ENCODE measurements at regions not wholly inside any gene's neighbourhood (a gene's known extent, or its start where the extent isn't known, plus 50 kb on each side); places are given as distances from the start of the nearest gene placed in this dataset.

DNA sequence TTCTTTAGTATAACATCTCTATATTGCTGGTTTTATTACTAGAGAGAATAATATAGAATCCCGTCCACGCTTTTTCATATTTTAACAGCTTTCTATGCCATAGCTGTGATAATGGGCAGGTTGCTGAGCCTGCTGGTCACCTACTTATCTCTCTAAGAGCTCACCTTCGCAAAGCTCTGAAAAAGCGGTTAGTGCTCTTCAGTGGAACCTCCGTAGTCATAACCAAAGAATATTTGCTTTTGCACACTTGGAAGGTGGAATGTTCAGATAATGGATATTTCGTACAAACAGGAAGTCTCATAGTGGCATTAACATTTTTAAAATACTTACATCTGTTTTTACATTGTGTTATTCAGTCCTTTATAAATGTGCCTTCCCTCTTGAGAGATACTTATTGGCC, 388.9 kb upstream of the ANO3 start:
- TF ChIP-seq CTCF (IDR thresholded peaks at IDR 0.05; ENCODE audit: low read depth, low read length): no peak
- TF ChIP-seq EZH2phosphoT487 (IDR thresholded peaks at IDR 0.05; ENCODE audit: low read depth): no peak

DNA sequence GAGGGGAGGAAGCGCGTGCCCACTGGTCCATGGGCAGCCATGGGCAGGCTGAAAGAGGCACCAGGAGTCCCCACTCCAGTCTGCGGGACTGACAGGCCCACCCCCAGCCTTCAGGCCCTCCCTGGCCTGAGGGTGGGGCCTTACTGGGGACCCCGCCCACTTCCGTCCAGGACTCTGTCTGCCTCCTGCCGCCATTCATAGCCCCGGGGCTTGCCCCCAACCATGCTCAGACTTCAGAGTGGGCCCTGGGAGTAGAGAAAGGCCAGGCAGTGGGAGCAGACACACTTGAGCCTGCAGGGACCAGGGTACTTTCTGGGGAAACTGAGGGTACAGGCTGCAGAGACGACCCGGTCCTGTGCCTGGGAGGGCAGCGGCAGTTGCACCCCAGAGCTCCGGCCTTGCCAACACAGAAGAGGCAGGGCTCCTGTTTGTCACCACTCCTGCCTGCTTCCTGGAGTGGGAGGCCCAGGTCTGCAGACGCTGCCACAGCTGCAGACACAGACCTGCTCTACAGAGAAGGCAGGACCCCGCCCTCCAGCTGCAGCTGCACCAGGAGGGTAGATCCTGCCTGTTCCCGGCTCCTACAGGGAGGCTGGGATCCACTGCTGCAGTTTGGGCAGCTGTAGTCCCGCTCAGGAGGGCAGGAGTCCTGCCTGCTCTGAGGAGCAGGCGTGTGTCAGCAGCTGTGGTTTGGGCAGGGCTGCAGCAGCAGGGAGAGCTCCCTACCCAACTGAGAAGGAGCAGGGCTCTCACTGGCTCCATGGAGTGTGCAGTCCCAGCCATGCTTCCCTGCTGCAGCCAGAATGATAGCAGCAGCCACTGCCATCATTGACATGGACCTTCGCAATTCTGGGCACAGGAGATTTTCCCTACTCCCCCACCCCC, 387.9 kb upstream of the ANO3 start:
- Histone ChIP-seq H3K9ac (ENCODE audit: low read length) (no peak overlapping the region), H3K27me3 (ENCODE audit: low read depth, low read length) (no peaks in the 10 kb centered on the region), H3K9me3 (ENCODE audit: insufficient read depth, low read length) (no peaks in the 10 kb centered on the region), H2AFZ (ENCODE audit: low read depth, low read length) (no peak overlapping the region), H3K4me1 (ENCODE audit: low read length) (no peaks in the 10 kb centered on the region), H3K79me2 (ENCODE audit: low read length) (no peaks in the 10 kb centered on the region), H3K27ac (ENCODE audit: low read length) (no peak overlapping the region), H4K20me1 (ENCODE audit: insufficient read depth, low read length) (no peaks in the 10 kb centered on the region), H3K4me3 (ENCODE audit: low read length) (no peak overlapping the region), H3K4me2 (ENCODE audit: low read length) (no peak overlapping the region), H3K36me3 (replicated peaks; ENCODE audit: low read depth, low read length) (no peaks in the 10 kb centered on the region)
- TF ChIP-seq CTCF (IDR thresholded peaks at IDR 0.05; ENCODE audit: low read depth, low read length) (no peak), EZH2phosphoT487 (IDR thresholded peaks at IDR 0.05; ENCODE audit: low read depth) (no peak)

More for the DNA sequence above, 388.9 kb upstream of the ANO3 start:
- Histone ChIP-seq H3K4me2 (ENCODE audit: low read length) (no peak overlapping the region), H3K27me3 (ENCODE audit: low read depth, low read length) (no peaks in the 10 kb centered on the region), H3K36me3 (replicated peaks; ENCODE audit: low read depth, low read length) (no peaks in the 10 kb centered on the region), H2AFZ (ENCODE audit: low read depth, low read length) (no peak overlapping the region), H3K9ac (ENCODE audit: low read length) (no peak overlapping the region), H3K79me2 (ENCODE audit: low read length) (no peaks in the 10 kb centered on the region), H3K27ac (ENCODE audit: low read length) (no peak overlapping the region), H3K4me1 (ENCODE audit: low read length) (no peaks in the 10 kb centered on the region), H3K4me3 (ENCODE audit: low read length) (no peak overlapping the region), H4K20me1 (ENCODE audit: insufficient read depth, low read length) (no peaks in the 10 kb centered on the region), H3K9me3 (ENCODE audit: insufficient read depth, low read length) (no peaks in the 10 kb centered on the region)

DNA sequence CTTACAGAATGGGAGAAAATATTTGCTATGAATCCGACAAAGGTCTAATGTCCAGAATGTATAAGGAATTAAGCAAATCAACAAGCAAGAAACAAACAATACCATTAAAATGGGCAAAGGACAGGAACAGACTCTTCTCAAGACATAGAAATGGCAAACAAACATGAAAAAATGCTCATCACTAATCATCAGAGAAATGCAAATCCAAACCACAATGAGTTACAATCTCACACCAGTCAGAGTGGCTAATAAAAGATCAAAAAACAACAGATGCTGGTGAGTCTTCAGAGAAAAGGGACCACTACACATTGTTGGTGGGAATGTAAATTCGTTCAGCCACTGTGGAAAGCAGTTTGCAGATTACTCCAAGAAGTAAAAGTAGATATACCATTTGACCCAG, 382.0 kb upstream of the ANO3 start:
- no peak overlapping the region for H2AFZ ChIP-seq (ENCODE audit: low read depth, low read length)
- no peak overlapping the region for H3K9ac ChIP-seq (ENCODE audit: low read length)
- H3K79me2 ChIP-seq (ENCODE audit: low read length): no peaks in the 10 kb centered on the region
- no peaks in the 10 kb centered on the region for H3K27me3 ChIP-seq (ENCODE audit: low read depth, low read length)
- no peaks in the 10 kb centered on the region for H3K4me1 ChIP-seq (ENCODE audit: low read length)
- no peaks in the 10 kb centered on the region for H4K20me1 ChIP-seq (ENCODE audit: insufficient read depth, low read length)
- TF ChIP-seq EZH2phosphoT487 (IDR thresholded peaks at IDR 0.05; ENCODE audit: low read depth) (no peak), CTCF (IDR thresholded peaks at IDR 0.05; ENCODE audit: low read depth, low read length) (no peak)
- no peaks in the 10 kb centered on the region for H3K9me3 ChIP-seq (ENCODE audit: insufficient read depth, low read length)
- H3K36me3 ChIP-seq (replicated peaks; ENCODE audit: low read depth, low read length): no peaks in the 10 kb centered on the region
- H3K27ac ChIP-seq (ENCODE audit: low read length): no peak overlapping the region
- H3K4me2 ChIP-seq (ENCODE audit: low read length): no peak overlapping the region
- no peak overlapping the region for H3K4me3 ChIP-seq (ENCODE audit: low read length)

GRCh38 chr11:25953006-25953405, 378.9 kb upstream of the ANO3 start:
- no peaks in the 10 kb centered on the region for H3K27me3 ChIP-seq (ENCODE audit: low read depth, low read length)
- no peak overlapping the region for H2AFZ ChIP-seq (ENCODE audit: low read depth, low read length)
- no peak overlapping the region for H3K4me3 ChIP-seq (ENCODE audit: low read length)
- no peaks in the 10 kb centered on the region for H3K36me3 ChIP-seq (replicated peaks; ENCODE audit: low read depth, low read length)
- no peaks in the 10 kb centered on the region for H3K9me3 ChIP-seq (ENCODE audit: insufficient read depth, low read length)
- no peak overlapping the region for H3K4me2 ChIP-seq (ENCODE audit: low read length)
- no peaks in the 10 kb centered on the region for H3K79me2 ChIP-seq (ENCODE audit: low read length)
- H3K27ac ChIP-seq (ENCODE audit: low read length): no peak overlapping the region
- no peaks in the 10 kb centered on the region for H3K4me1 ChIP-seq (ENCODE audit: low read length)
- no peak overlapping the region for H3K9ac ChIP-seq (ENCODE audit: low read length)
- no peaks in the 10 kb centered on the region for H4K20me1 ChIP-seq (ENCODE audit: insufficient read depth, low read length)
- TF ChIP-seq EZH2phosphoT487 (IDR thresholded peaks at IDR 0.05; ENCODE audit: low read depth): no peak
- TF ChIP-seq CTCF (IDR thresholded peaks at IDR 0.05; ENCODE audit: low read depth, low read length): no peak
